GM23338 (cell line): ENCODE measurements at regions not wholly inside any gene's neighbourhood (a gene's known extent, or its start where the extent isn't known, plus 50 kb on each side); places are given as distances from the start of the nearest gene placed in this dataset.
A peak's percentile ranks its signal among the peaks of the same experiment; 100 is the strongest.
"Not testable (repeated sequence)": the region's sequence is repeated elsewhere in the genome, so short reads cannot be mapped to it uniquely, and the experiment has no call there.

ENCODE experiments used
- ATAC-seq: fragments of 200-7000 bp; cut with Tn5 transposase; 3 replicates; pipeline ENCODE4 v1.9.1; 2020
- DNase-seq: peaks from one replicate; pipeline ENCODE4 v3.0.0-alpha.2; 2015; ENCODE audit warnings: low spot score
- H2AFZ ChIP-seq: fragments of 200-600 bp; sonication (generic); 2 replicates; pipeline ENCODE4 v1.8.0; 2016; ENCODE audit warnings: antibody characterized with exemption, mild to moderate bottlenecking, moderate library complexity
- H3F3A ChIP-seq: fragments of 200-600 bp; sonication (generic); replicated peaks from 2 replicates; pipeline ENCODE4 v1.8.0; 2017; ENCODE audit warnings: antibody characterized with exemption, mixed run types, low read depth
- H3K27ac ChIP-seq: fragments of 200-600 bp; sonication (generic); 2 replicates; pipeline ENCODE4 v1.6.1; 2016; ENCODE audit warnings: low read depth
- H3K27me3 ChIP-seq: fragments of 200-600 bp; sonication (generic); 2 replicates; pipeline ENCODE4 v1.8.0; 2016; ENCODE audit warnings: mild to moderate bottlenecking, mixed run types, moderate library complexity; ENCODE audit not compliant: insufficient read depth
- H3K36me3 ChIP-seq: fragments of 200-600 bp; sonication (generic); 2 replicates; pipeline ENCODE4 v1.8.0; 2016; ENCODE audit warnings: mild to moderate bottlenecking; ENCODE audit not compliant: insufficient read depth
- H3K4me1 ChIP-seq: fragments of 200-600 bp; sonication (generic); 2 replicates; pipeline ENCODE4 v1.8.0; 2016; ENCODE audit warnings: mild to moderate bottlenecking, moderate library complexity; ENCODE audit not compliant: insufficient read depth
- H3K4me2 ChIP-seq: fragments of 200-600 bp; sonication (generic); 2 replicates; pipeline ENCODE4 v1.7.1; 2017; ENCODE audit warnings: mixed run types
- H3K4me3 ChIP-seq: fragments of 200-600 bp; sonication (generic); 2 replicates; pipeline ENCODE4 v1.6.1; 2016; ENCODE audit warnings: mixed run types
- H3K79me2 ChIP-seq: fragments of 200-600 bp; sonication (generic); replicated peaks from 2 replicates; pipeline ENCODE4 v1.8.0; 2017; ENCODE audit warnings: mild to moderate bottlenecking; ENCODE audit not compliant: insufficient read depth
- H3K9me2 ChIP-seq: fragments of 200-600 bp; sonication (generic); 2 replicates; pipeline ENCODE4 v1.8.0; 2017; ENCODE audit not compliant: insufficient read depth
- H4K20me1 ChIP-seq: fragments of 200-600 bp; sonication (generic); replicated peaks from 2 replicates; pipeline ENCODE4 v1.8.0; 2017; ENCODE audit warnings: mild to moderate bottlenecking; ENCODE audit not compliant: insufficient read depth
- H3K27ac Mint-ChIP-seq: 2 replicates; pipeline ENCODE4 v1.8.0; 2020; ENCODE audit warnings: inconsistent platforms, mild to moderate bottlenecking, moderate library complexity, mixed read lengths
- H3K27me3 Mint-ChIP-seq: 3 replicates; pipeline ENCODE4 v1.8.0; 2022; ENCODE audit warnings: low read depth, mild to moderate bottlenecking, moderate library complexity, mixed read lengths, inconsistent platforms; ENCODE audit not compliant: insufficient read depth, poor library complexity
- H3K36me3 Mint-ChIP-seq: 3 replicates; pipeline ENCODE4 v1.8.0; 2021; ENCODE audit warnings: low read depth, mild to moderate bottlenecking, inconsistent platforms, moderate library complexity, mixed read lengths
- H3K4me1 Mint-ChIP-seq: 3 replicates; pipeline ENCODE4 v1.8.0; 2020; ENCODE audit warnings: mild to moderate bottlenecking, inconsistent platforms, mixed read lengths
- H3K4me3 Mint-ChIP-seq: 3 replicates; pipeline ENCODE4 v1.8.0; 2021; ENCODE audit warnings: moderate library complexity, mild to moderate bottlenecking, inconsistent platforms, mixed read lengths
- H3K9me3 Mint-ChIP-seq: 3 replicates; pipeline ENCODE4 v1.8.0; 2020; ENCODE audit warnings: moderate library complexity, mild to moderate bottlenecking, inconsistent platforms, mixed read lengths
- CREB1 ChIP-seq: fragments of 250-450 bp; sonication (Bioruptor Pico); IDR thresholded peaks from 2 replicates; pipeline ENCODE4 v1.5.0; 2020; ENCODE audit warnings: low read depth, mild to moderate bottlenecking, moderate library complexity
- CTCF ChIP-seq, 2 experiments: fragments of 200-600 bp in 1 of 2; sonication (generic) in 1 of 2; conservative IDR thresholded peaks; 2 replicates each; pipeline versions ENCODE4 v1.5.1 to v1.6.1; 2016 to 2017; ENCODE audit warnings: antibody characterized with exemption in 2 of 2, low read depth in 2 of 2, mild to moderate bottlenecking in 2 of 2, moderate library complexity in 1 of 2
- EZH2 ChIP-seq: fragments of 200-600 bp; sonication (generic); IDR thresholded peaks from one replicate; pipeline ENCODE4 v1.8.0; 2017; ENCODE audit warnings: antibody characterized with exemption, mild to moderate bottlenecking, low read depth; ENCODE audit not compliant: unreplicated experiment
- JUNB ChIP-seq: IDR thresholded peaks from one replicate; pipeline ENCODE4 v1.6.1; 2016; ENCODE audit warnings: antibody characterized with exemption; ENCODE audit not compliant: unreplicated experiment
- NANOG ChIP-seq: IDR thresholded peaks from 2 replicates; pipeline ENCODE4 v1.6.1; 2016; ENCODE audit warnings: antibody characterized with exemption, borderline replicate concordance
- POLR2AphosphoS5 ChIP-seq: IDR thresholded peaks from 2 replicates; pipeline ENCODE4 v1.6.1; 2016; ENCODE audit warnings: antibody characterized with exemption, low read depth
- STAT1 ChIP-seq: IDR thresholded peaks from one replicate; pipeline ENCODE4 v1.6.1; 2016; ENCODE audit warnings: antibody characterized with exemption; ENCODE audit not compliant: unreplicated experiment
- ZNF114 ChIP-seq: fragments of 250-450 bp; sonication (Bioruptor Pico); IDR thresholded peaks from 2 replicates; pipeline ENCODE4 v1.5.0; 2020; ENCODE audit warnings: mild to moderate bottlenecking, moderate library complexity
- TF ChIP-seq, protein P1 (sequence below): IDR thresholded peaks from one replicate; pipeline ENCODE4 v1.6.1; 2018; ENCODE audit warnings: antibody characterized with exemption; ENCODE audit not compliant: unreplicated experiment

- not testable (repeated sequence) for H3K4me3 ChIP-seq, H4K20me1 ChIP-seq, H3F3A ChIP-seq, H3K27me3 Mint-ChIP-seq, H3K4me1 ChIP-seq, H3K36me3 Mint-ChIP-seq, H3K9me3 Mint-ChIP-seq, H3K9me2 ChIP-seq, H3K27ac Mint-ChIP-seq, ATAC-seq, H3K27me3 ChIP-seq, H3K27ac ChIP-seq, H3K79me2 ChIP-seq, H3K4me3 Mint-ChIP-seq, H2AFZ ChIP-seq, H3K4me2 ChIP-seq, DNase-seq, H3K36me3 ChIP-seq
- H3K4me1 Mint-ChIP-seq: peaks cover 23% of the 10 kb centered on the region
Measured at GRCh38 chr4:22621970-22622369, 70.8 kb upstream of the GBA3 start.

GRCh38 chr4:22624002-22624401 is 68.7 kb upstream of the GBA3 start:
- not testable (repeated sequence) for H3K36me3 ChIP-seq, ATAC-seq, H3K4me3 Mint-ChIP-seq, H3K27me3 ChIP-seq, H3K9me2 ChIP-seq, H3K4me2 ChIP-seq, H3K9me3 Mint-ChIP-seq, DNase-seq, H3K79me2 ChIP-seq, H3K4me3 ChIP-seq, H3K36me3 Mint-ChIP-seq, H3K27ac Mint-ChIP-seq, H3K27me3 Mint-ChIP-seq, H4K20me1 ChIP-seq, H3F3A ChIP-seq, H2AFZ ChIP-seq, H3K27ac ChIP-seq, H3K4me1 ChIP-seq
- H3K4me1 Mint-ChIP-seq: peaks cover 15% of the 10 kb centered on the region

DNA sequence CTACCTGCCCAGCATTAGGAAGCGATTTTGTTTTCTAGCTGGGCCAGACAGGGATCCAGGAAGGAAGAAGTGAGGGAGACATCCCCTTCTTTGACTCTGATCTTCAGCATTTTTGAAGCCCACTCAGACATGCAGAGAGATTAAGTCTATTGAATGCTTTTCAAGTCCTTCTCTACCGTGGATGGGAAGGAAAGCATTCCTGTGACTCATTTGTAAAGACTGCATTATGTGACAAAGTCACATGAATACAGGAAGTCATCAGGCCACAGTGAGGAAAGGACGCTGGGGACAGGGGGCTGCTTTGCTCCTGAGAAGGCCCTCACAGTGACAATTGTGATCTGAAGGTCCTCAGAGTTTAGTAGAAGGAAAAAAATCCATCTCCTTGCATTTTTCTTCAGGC is 67.4 kb upstream of the GBA3 start:
- H3F3A ChIP-seq: no peaks in the 10 kb centered on the region
- H3K4me1 Mint-ChIP-seq: peaks cover 15% of the 10 kb centered on the region
- no peak overlapping the region for H3K4me3 ChIP-seq
- H3K4me3 Mint-ChIP-seq: no peak overlapping the region
- H3K27ac ChIP-seq: no peak overlapping the region
- H3K4me1 ChIP-seq: 0 out of 2 replicates have a peak, but pooled peaks cover 4% of the 10 kb centered on the region
- no peaks in the 10 kb centered on the region for H3K36me3 ChIP-seq
- no peak for ATAC-seq
- no peaks in the 10 kb centered on the region for H4K20me1 ChIP-seq
- H2AFZ ChIP-seq: no peak overlapping the region
- H3K4me2 ChIP-seq: no peak overlapping the region
- H3K36me3 Mint-ChIP-seq: no peaks in the 10 kb centered on the region
- H3K27ac Mint-ChIP-seq: no peak overlapping the region
- peak; percentile 32 for DNase-seq
- H3K9me2 ChIP-seq: no peaks in the 10 kb centered on the region
- no peaks in the 10 kb centered on the region for H3K27me3 ChIP-seq
- H3K79me2 ChIP-seq: no peaks in the 10 kb centered on the region
- no peaks in the 10 kb centered on the region; the same call in 2 of the 3 replicates for H3K9me3 Mint-ChIP-seq
- H3K27me3 Mint-ChIP-seq: peaks cover 3% of the 10 kb centered on the region
- TF ChIP-seq EZH2 (no peak), STAT1 (no peak), CTCF (conservative IDR thresholded peaks at IDR 0.05; ENCODE audit: low read depth in 2 of 2) (no peak), JUNB (no peak), POLR2AphosphoS5 (no peak), CREB1 (CRISPR knock-in tag) (no peak), ZNF114 (CRISPR knock-in tag) (no peak), NANOG (no peak)
- TF ChIP-seq, protein P1, sequence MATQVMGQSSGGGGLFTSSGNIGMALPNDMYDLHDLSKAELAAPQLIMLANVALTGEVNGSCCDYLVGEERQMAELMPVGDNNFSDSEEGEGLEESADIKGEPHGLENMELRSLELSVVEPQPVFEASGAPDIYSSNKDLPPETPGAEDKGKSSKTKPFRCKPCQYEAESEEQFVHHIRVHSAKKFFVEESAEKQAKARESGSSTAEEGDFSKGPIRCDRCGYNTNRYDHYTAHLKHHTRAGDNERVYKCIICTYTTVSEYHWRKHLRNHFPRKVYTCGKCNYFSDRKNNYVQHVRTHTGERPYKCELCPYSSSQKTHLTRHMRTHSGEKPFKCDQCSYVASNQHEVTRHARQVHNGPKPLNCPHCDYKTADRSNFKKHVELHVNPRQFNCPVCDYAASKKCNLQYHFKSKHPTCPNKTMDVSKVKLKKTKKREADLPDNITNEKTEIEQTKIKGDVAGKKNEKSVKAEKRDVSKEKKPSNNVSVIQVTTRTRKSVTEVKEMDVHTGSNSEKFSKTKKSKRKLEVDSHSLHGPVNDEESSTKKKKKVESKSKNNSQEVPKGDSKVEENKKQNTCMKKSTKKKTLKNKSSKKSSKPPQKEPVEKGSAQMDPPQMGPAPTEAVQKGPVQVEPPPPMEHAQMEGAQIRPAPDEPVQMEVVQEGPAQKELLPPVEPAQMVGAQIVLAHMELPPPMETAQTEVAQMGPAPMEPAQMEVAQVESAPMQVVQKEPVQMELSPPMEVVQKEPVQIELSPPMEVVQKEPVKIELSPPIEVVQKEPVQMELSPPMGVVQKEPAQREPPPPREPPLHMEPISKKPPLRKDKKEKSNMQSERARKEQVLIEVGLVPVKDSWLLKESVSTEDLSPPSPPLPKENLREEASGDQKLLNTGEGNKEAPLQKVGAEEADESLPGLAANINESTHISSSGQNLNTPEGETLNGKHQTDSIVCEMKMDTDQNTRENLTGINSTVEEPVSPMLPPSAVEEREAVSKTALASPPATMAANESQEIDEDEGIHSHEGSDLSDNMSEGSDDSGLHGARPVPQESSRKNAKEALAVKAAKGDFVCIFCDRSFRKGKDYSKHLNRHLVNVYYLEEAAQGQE: no peak
